Iris pigment epithelial cell (primary cell): ENCODE measurements at regions not wholly inside any gene's neighbourhood (a gene's known extent, or its start where the extent isn't known, plus 50 kb on each side); places are given as distances from the start of the nearest gene placed in this dataset.

Experiments used
- DNase-seq: peaks from one replicate; pipeline ENCODE4 v3.0.0-alpha.2; 2011; ENCODE audit warnings: low read depth

DNA sequence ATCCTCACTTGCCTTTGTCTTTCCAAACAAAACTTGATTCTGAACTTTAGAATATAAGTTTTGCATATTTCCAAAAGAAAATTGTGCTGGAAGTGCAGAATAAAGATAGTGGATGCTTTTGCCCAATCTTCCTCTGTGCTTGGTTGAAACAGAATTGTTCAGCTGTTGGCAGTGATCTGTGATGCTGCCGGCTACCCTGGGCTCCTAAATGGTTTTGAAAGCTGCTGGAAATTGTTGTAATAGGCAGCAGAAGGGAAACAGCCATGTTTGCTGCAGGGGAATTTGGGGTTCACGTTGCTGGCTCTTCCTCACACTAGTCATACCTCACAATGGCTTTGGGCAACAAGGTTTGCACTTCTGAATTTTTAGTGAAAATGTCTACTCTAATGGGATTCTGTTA lies 398.0 kb downstream of the RAPGEF2 start:
- no peak for DNase-seq

DNA sequence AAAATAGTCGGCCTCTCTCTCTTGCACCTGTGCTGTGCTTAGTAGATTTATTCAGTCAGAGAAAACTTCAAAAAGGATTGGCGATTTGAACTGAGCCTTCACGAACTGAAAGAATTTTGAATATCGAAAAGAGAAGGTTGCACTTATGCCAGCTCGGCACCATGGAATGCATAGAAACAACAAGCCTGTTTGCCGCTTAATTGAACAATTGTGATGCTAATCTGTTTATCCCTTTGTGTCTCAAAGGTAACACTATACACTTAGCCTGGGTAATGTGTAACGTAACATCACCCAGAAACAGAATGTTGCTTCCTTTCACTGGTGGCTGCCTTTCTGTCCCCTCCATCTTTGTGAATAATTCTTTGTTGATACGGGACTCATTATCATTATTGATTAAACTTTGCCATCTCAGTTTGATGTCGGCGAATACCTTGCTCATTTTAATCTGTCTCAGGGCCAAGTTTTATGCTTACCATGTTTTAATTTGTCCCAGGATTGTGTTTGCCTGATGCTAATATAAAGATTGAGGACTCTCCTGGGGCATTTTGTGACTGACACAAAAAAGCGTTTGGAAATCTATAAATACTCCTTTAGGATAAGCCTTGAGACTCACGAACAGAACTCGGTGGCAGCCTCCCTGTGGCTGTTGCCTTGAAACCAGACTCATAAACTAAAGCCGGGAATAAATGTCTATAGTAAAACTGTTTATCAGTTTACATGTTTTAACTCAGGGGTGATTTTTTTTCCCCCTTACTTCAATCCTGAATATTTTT lies 400.5 kb downstream of the RAPGEF2 start:
- DNase-seq = peak; percentile 20

DNA sequence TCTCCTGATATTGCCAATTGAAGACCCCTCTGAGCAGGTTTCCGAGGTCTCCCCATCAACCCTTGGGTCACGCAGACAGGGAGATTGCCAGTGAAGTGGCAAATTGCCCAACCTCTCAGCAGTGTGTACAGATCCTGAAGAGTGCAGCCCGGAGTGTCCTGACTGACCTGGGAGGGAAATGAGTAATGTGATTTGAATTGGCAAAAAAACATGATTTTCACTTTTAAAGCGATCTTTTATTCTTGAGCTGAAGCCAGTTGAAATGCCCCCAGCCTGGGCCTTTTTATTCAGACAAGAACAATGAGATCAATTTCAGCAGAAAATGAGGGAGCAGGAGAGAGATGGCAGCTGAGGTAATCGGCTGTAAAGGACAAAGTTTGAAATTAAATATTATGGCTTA lies 401.8 kb downstream of the RAPGEF2 start:
- DNase-seq = peak; percentile 65

DNA sequence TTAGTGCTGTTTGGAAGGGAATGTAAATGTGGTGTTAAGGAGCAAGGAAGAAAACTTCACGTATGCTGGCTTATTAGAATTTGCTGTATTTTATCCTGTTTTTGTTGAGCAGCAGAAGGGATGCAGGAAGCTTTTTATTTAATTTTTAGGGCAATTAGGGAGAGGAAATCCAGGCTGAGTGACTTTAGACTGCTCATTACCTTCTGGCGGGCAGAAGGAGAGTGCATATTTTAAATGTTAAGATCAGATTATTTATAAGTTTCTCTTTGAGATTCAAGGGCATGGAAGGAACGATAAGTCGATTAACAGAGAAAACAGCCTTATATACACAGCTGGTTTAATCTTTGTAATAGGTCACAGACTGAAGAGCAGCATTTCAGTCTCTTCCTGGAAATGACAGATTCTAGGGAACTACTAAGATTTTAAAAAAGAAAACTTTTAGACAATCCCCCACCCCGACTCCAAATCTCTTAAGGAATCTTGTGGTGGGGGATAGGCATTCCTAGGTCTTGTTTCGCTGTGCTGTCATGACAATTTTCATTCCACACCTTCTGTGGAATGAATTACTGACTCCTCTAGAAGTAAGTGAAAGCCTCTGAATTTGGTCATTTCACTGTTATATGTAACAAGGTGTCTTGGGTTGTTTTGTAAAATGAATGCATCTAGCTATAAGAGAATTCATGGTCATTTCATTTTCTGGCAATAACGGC lies 402.5 kb downstream of the RAPGEF2 start:
- peak; percentile 26 for DNase-seq

DNA sequence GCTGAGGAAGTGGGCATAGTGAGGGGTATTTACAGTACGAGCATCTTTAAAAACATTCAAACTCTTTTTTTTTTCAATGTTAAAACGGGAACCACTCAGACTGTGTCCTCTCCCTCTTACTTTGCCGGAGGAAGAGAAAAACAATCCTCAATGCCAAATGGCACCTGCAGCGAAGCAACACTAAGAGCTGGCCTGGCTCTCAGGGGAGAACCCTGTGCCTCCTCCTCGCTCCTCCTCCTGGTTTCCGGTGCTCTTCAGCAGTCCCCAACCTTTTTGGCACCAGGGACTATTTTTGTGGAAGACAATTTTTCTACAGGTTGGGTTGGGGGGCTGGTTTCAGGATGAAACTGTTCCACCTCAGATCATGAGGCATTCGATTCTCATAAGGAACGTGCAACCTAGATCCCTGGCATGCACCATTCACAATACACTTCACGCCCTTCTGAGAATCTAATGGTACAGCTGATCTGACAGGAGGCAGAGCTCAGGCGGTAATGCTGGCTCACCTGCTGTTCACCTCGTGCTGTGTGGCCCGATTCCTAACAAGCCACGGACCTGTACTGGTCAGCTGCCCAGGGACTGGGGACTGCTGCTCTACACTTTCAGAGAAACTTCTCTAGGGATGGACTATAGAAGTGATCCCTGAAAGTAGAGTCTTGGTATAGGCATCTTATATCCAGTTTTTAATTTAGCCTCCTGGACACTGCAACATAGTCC lies 404.1 kb downstream of the RAPGEF2 start:
- no peak for DNase-seq

DNA sequence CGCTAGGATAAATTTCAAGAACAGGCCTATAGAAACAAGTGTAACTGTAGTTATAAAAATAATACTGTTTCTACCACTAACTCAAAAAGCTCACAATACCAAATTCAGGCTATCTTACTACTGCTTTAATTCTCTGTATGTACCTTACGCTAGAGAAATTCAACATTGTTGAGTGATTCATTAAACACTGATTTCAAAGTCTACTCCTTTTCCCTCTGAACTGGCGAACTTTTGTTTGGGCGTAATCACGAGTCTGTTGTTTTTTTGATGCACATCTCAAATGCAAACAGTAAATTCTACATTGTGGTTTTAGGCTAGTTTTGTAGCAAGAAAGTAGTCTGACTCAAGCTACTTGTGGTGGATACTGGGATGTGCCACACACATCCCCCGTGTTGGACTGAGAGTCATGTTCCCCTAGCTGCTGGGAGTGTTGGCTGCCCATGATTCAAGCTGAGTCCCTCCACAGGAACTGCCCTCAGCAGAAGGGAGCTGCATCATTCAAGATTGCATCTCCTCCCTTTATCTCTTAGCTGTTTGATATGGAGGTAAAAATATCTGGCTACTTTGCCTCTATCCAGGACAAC lies 406.1 kb downstream of the RAPGEF2 start:
- DNase-seq = peak; percentile 41

DNA sequence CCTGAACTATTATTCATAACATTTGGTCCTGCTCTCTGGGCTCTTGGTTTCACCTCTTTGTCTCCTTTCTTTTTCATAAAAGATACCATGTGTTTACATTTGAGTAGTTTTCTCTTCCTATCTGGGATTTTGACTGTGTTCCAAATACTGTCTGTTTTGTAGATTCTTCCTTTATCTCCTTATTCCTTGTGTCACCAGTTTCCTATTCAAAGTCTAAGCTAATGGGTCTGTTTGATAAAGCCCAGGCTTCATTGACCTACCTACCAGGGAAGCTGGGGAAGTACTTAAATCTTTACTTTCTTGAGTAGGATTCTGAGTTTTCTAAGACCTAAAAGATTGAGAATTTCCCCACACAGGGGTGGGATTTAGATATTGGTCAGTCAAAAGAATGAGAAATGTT lies 409.5 kb downstream of the RAPGEF2 start:
- no peak for DNase-seq

DNA sequence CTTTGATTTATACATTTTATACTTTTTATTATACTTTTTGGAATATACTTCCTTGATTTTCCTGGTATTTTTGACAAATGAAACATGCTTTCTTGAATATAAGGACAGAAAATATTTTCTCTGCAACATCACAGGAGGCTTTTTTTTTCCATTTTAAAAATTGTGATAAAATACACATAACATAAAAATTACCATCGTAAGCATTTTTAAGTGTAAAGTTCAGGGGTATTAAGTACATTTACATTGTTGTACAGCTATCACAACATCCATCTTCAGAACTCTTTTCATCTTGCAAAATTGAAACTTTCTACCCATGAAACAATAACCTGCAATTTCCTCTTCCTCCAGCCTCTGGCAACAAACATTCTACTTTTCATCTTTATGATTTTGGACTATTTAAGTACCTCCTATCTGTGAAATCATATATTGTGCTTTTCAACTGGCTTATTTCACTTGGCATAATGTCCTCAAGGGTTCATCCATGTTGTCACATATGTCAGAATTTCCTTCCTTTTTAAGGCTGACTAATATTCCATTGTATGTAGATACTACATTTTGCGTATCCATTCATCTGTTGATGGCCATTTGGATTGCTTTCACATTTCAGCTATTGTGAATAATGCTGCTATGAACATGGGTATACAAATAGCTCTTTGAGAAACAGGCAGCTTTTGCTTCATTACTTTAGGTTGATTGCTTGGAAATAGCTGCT lies 412.6 kb downstream of the RAPGEF2 start:
- DNase-seq = no peak

DNA sequence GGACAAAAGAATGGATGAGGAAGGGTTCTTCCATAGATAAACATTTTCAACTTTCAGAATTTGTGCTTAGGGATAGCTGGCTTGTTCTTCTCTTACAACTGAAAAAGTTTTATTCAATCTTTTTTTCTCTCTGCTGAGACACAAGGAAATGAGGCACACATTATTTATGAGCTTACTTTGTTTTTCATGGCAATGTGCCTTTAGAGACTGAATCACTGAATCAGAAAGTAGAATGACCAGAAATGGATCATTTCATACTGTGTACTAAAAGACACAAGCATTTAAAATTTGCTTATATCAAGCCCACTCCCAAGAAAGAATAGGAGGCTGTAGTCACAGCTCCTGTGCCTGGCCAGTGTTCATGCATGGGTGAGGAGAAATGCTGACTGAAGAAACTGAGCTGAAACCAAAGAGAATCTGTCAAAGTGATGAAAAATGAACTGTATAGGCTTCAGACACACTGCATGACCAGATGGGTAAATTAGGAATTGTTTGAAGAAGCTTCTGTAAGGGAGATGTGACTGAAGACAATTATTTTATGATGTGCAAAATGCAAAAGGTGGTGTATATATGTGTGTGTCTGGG lies 413.8 kb downstream of the RAPGEF2 start:
- peak; percentile 50 for DNase-seq

DNA sequence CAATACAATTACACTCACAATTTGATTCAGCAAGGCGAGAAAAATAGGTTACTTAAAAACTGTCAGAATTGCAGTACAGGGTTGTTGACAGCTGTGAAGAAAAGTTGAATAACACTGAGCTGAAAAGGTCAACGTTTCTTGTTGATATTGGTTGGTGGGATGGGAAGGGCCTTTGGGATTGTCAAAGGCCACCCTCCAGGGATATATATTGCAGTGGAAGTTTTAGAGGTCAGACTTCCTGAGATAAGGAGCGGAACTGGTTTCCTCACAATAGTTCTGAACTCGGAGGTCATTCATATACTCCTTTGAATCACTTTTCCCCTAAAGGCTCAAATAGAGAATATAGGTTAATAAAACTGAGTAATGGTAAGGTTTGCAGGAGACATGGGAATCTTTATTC lies 417.2 kb downstream of the RAPGEF2 start:
- no peak for DNase-seq

DNA sequence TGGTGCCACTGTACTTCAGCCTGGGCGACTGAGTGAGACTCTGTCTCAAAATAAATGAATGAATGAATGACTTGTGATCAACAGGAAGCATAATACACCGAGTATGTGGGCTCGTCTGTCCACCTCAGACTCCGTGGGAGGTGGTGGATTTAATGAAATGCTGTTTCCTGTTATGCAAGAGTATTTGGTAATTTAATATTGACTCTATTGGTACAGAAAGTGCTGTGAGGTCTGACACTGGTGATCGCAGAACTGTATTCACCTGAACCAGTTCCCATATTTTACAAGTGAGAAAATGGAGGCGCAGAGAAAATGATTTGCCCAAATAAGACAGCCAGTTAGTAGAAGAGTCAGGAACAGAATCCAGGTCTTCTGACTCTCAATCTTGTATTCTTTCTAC lies 423.3 kb downstream of the RAPGEF2 start:
- peak; percentile 47 for DNase-seq

DNA sequence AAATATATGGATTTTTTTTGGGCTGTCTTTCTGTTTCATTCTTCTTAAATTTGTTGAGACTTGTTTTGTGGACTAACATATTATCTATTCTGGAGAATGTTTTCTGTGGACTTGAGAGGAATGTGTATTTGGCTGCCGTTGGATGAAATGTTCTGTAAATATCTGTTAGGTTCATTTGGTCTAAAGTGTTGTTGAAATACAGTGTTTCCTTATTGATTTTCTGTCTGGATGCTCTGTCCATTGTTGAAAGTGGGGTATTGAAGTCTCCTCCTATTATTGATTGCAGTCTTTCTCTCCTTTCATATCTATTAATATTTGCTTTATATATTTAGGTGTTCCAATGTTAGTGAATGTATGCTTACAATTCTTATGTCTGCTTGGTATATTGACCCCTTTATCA lies 431.8 kb downstream of the RAPGEF2 start:
- DNase-seq = no peak

DNA sequence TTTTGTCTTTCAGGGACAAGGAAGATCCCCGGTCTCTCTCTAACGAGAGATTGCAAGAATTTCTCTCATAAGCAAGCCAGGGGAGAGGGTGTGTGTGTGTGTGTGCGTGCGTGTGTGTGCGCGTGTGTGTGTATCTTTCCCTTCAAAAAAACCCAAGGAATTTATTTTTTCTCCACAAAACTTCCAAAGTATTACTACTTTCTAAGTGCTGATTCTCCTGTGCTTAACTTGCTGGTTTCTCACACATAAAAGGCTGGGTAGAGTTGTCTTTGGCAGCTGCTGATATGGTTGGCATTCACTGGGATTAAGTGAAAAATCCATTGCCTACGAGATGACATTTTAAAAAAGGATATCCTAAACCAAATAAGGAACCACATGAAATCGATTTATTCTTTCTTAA lies 435.7 kb downstream of the RAPGEF2 start:
- DNase-seq = no peak

DNA sequence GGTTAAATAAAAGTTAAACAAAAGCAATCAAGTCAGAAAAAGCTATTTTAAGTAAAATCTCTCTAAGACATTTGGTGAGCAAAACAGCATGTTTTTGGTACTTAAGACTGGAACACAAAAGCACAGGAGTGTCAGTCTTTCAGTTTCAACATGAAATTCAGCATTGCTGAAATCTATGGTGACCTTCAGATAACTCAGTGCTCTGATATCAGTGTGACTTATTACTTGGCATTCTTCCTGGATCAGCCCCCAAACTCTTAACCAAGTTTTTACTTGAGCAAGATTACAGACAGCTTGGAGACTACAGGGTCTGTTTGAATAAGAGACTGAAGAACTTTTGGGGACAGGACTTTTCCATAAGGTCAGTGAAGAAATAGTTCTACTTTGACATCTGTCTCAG lies 437.2 kb downstream of the RAPGEF2 start:
- DNase-seq = no peak

DNA sequence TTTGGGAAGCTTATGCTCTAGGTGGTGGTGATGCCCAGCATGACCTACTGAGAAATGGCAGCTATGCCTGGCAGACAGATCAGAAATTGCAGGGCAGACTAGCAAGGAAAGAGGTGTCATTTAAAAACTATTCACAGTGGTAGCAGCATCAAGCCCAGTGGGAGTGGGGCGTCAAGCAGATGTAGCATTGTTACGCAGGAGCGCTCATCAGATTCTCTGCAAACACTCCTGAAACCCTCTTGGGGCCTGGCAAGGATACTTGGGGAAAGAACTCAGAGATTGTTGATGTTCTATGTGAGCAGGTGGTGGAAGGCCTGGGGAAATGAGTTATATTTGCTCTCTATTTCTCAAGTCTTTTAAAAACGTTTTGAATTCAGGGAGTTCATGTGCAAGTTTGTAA lies 437.6 kb downstream of the RAPGEF2 start:
- no peak for DNase-seq

DNA sequence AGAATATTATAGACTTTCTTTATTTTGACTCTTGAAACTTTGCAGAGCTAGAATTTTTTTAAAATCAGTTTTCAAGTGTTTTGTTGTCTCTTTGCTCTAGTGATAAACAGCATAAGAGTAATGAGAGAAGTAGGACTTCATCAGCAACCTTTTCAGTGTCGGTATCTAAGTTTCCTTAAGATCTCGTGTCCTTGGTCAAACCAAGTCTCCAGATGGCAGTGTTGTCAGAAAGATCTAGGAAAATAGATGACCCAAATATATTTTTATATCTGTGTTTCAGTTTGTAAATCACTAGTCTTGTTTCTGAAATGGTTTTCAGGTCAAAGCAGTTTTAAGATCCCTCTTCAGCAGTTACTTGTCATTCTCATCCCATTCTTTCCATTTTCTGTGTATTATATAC lies 438.3 kb downstream of the RAPGEF2 start:
- no peak for DNase-seq

DNA sequence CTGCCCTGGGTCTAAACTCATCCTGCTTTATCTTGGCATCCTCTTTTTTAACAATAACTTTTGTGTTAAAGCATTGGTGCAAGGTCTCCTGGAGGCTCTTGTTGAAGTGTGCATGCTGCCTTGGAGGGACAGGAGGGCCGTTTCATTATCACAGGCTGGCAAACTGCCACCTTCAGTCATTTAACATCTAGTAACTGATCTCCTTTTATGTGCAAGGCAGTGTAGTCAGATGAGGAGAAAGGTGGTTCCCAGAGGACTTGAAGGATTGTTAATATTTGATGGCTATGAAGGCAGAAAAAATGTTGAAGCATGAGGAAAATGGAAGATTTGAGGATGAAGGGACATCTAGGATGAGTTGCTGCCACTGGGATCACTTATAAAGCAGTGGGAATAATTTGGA lies 439.4 kb downstream of the RAPGEF2 start:
- no peak for DNase-seq

DNA sequence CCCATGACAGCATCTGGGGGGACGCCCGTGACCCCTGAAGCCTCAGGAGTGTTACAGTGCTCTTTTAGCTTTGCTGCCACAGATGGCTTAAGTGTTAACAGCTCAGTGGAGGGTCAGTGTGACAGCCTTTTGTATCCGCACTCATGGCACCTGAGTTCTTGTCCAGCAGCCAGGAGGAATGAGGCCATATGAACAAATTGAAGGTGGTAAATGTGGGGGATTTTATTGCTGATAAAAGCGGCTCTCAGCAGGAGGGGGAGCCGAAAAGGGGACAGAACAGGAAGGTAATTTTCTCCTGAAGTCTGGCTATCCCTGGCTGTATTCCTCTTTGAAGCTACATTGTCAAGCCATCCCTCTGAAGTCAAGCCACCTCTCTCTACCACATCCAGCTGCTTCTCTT lies 441.0 kb downstream of the RAPGEF2 start:
- DNase-seq = no peak

DNA sequence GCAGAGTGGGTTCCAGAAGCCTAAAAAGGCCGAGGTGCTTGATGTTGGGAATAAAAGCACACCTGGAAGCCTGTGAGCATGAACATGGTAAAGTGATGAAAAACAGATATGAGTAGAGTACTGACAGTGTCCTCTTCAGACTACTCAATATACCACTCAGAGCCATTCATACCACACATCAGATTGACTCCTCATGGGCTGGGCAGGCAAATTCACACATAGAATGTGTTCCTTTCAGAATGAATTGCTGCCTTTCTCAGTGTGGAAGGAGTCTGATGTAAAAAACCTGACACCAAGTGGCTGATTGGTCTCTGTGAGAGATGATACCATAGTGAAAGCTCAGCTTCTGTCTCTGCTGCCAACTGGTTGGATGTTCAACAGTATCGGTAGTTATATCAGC lies 442.7 kb downstream of the RAPGEF2 start:
- no peak for DNase-seq

DNA sequence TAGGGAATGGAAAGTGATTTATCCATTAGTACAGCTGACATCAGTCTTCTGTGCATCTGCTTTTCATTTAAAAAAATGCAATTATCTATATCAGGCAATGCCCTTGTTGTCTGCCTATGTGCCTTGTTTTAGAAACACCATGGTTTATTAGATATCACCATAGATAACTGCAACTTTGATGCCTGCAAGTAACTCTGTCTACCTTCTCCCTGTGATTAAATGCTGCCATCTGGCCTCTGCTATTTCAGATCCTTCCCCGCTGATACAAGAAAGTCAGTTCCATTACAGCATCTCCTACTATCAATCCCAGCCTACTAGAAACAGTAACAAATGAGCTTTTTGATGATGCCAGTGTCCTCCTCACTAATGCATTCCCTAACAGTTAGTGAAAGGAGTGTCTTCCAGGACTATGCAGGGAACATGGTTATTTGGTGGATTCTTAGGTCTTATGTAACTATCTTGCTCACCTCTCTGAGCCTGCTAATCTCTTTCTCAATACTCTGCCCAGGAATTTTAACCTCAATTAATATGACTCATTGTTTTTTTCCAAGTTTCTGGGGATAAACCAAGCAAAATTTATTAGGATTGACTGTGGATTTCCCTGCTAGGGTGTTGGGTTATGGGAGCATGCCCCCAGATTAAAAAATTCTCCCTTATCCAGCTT lies 444.9 kb downstream of the RAPGEF2 start:
- DNase-seq = peak; percentile 30

DNA sequence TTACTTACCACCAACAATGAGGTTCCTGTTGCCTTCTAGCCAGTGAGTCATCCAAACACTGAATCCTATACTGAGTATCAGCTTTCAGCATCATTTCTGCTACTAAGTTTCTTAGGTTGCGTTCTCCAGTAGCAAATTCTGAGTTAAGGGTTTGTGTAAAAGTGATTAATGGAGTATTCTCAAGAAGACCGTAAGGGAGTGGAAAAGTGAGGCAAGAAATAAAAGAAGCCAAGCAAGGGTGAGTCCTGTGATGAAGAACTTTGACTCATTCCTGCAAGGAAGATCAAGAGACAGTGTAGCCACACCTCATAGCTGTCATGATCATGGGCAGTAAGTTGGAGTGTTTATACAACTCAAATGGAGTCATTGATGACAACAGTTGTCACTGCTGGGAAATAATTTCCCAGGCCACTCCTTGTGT lies 446.2 kb downstream of the RAPGEF2 start:
- peak; percentile 30 for DNase-seq
